ENCODE measurements at regions not wholly inside any gene's neighbourhood (a gene's known extent, or its start where the extent isn't known, plus 50 kb on each side); places are given as distances from the start of the nearest gene placed in this dataset.

DNA sequence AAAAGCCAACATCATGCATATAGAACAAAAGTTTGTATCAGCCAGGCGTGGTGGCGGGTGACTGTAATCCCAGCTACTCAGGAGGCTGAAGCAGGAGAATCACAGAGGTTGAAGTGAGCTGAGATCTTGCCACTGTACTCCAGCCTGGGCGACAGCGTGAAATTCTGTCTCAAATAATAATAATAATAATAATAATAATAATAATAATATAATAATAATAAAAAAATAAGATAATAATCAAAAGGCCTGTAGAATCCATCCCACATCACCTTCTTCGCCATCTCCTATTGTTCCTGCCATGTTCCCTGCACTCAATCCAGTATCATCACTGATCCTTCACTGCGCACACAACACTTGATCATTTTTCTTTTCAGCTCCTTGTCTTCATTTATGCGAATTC is 619.3 kb upstream of the ADARB2 start:
- no peak for TF ChIP-seq POLR2AphosphoS5 (IDR thresholded peaks at IDR 0.05; ENCODE audit: low read depth, low read length)
- no peak for TF ChIP-seq POLR2A (IDR thresholded peaks at IDR 0.05; ENCODE audit: low read depth, low read length)

Measured in GM12892 (cell line).